ENCODE measurements at regions not wholly inside any gene's neighbourhood (a gene's known extent, or its start where the extent isn't known, plus 50 kb on each side); places are given as distances from the start of the nearest gene placed in this dataset.

- H3K4me3 ChIP-seq (replicated peaks; ENCODE audit: low read depth, low read length): no peak overlapping the region
- TF ChIP-seq, protein P1, sequence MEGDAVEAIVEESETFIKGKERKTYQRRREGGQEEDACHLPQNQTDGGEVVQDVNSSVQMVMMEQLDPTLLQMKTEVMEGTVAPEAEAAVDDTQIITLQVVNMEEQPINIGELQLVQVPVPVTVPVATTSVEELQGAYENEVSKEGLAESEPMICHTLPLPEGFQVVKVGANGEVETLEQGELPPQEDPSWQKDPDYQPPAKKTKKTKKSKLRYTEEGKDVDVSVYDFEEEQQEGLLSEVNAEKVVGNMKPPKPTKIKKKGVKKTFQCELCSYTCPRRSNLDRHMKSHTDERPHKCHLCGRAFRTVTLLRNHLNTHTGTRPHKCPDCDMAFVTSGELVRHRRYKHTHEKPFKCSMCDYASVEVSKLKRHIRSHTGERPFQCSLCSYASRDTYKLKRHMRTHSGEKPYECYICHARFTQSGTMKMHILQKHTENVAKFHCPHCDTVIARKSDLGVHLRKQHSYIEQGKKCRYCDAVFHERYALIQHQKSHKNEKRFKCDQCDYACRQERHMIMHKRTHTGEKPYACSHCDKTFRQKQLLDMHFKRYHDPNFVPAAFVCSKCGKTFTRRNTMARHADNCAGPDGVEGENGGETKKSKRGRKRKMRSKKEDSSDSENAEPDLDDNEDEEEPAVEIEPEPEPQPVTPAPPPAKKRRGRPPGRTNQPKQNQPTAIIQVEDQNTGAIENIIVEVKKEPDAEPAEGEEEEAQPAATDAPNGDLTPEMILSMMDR (IDR thresholded peaks at IDR 0.05; ENCODE audit: low read length, missing control alignments): no peak
- DNase-seq (ENCODE audit: low read depth): no peak
Measured at GRCh38 chr9:89837934-89838310, 233.1 kb downstream of the GADD45G start.

DNA sequence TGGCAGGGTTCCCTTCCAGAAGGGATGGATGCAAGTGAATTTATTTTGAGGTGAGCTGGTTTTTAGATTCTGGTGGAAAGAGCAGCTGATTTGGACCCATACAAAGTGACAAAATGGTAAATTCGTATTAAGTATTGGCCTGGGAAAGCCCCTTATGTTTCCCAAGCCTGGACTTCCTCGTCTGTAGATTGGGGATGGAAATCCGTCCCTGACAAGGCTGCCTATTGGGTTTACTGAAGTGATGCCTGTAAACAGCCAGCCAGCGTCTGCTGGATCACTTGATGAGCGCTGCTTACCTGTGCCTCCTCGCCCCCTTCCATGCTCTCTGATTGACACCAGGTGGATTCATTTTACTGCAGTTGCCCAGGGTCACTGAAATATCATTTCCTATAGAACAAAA is 233.8 kb downstream of the GADD45G start:
- no peak overlapping the region for H3K4me3 ChIP-seq (replicated peaks; ENCODE audit: low read depth, low read length)
- no peak for DNase-seq (ENCODE audit: low read depth)
- TF ChIP-seq, protein P1 (IDR thresholded peaks at IDR 0.05; ENCODE audit: low read length, missing control alignments): no peak

DNA sequence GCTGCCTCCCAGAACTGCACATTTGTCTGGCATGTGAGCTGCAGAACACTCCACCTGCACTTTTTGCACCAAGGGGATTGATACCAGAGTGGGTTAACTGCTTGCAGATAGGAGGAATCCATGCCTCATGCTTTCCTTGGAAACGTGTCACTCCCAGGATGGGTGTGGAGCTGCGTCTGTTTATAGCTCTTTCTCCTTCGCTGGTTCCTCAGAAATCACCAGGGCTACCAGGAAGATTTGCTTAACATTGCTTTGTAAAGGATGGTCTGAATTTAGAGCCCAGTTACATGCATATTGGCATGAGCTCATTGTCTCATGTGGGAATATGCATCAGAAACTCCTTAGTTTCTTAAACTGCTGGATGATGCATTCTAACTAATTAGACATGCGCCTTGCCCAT is 234.6 kb downstream of the GADD45G start:
- H3K4me3 ChIP-seq (replicated peaks; ENCODE audit: low read depth, low read length): no peak overlapping the region
- TF ChIP-seq, protein P1 (IDR thresholded peaks at IDR 0.05; ENCODE audit: low read length, missing control alignments): no peak
- no peak for DNase-seq (ENCODE audit: low read depth)

DNA sequence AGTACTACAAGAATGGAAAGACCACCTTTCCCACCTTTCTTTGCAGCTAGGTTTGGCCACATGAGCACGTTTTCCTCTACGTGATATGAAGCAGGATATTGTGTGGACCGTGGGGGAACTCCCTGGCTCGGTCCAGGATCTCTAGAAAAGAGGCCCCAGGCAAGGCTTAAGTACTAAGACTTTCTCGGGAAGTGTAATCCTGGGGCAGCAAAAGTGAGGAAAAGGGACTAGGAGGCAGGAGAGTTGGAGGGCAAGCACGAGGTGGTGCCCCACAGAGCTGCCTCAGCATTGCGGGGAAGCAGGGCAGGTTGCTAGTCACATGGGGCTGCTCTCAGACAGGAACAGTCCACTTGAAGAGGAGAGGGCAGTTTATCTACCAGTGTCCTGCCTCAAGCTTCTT is 235.1 kb downstream of the GADD45G start:
- TF ChIP-seq, protein P1 (IDR thresholded peaks at IDR 0.05; ENCODE audit: low read length, missing control alignments): no peak
- no peak overlapping the region for H3K4me3 ChIP-seq (replicated peaks; ENCODE audit: low read depth, low read length)
- DNase-seq (ENCODE audit: low read depth): no peak

DNA sequence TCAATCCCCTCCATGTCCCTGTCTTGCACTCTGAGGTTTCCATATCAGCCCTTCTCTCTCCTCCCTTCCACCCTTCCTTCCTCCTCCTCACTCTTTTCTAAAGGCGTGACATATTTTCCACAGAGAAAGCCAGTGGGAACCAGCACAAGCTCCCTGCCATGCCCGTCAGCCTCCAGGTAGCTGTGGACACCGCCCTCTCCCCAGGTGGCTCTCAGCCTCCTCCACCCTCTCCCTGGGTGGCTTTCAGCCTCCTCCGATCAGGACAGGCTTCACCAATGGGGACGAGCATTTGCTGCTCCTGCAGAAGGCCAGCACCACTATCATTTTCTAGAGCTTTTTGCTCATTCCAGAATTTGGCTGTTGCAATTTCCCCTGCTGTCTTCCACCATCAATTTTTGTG is 236.6 kb downstream of the GADD45G start:
- TF ChIP-seq, protein P1 (IDR thresholded peaks at IDR 0.05; ENCODE audit: low read length, missing control alignments): no peak
- no peak overlapping the region for H3K4me3 ChIP-seq (replicated peaks; ENCODE audit: low read depth, low read length)
- no peak for DNase-seq (ENCODE audit: low read depth)

DNA sequence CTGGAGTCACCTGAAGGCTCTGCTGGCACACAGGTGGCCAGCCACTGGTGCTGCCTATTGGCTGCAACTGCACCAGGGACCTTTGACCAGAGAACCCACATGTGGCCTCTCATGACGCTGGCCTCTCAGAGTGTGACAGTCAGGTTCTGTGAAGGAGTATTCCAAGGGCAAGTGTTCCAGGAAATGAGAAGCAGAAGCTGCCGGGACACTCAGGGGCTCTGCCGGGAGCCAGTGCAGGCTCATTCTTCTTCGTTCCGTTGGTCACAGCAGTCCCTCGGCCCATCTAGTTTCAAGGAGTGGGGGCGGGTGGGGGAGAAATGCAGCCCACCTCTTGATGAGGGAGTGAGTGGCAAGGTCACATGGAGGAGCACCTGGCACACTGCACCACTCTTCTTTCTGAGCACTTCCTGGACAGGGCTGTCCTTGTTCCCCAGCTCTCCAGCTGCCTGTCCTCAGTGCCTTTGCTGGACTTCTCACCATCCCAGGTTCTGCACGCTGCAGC is 237.5 kb downstream of the GADD45G start:
- TF ChIP-seq, protein P1 (IDR thresholded peaks at IDR 0.05; ENCODE audit: low read length, missing control alignments): no peak
- DNase-seq (ENCODE audit: low read depth): no peak
- H3K4me3 ChIP-seq (replicated peaks; ENCODE audit: low read depth, low read length): no peak overlapping the region

- DNase-seq (ENCODE audit: low read depth): no peak
- TF ChIP-seq, protein P1 (IDR thresholded peaks at IDR 0.05; ENCODE audit: low read length, missing control alignments): no peak
Measured at GRCh38 chr9:89843074-89843473, 238.3 kb downstream of the GADD45G start.

More at GRCh38 chr9:89843074-89843473, 238.3 kb downstream of the GADD45G start:
- no peak overlapping the region for H3K4me3 ChIP-seq (replicated peaks; ENCODE audit: low read depth, low read length)
